HepG2 (cell line): ENCODE measurements at regions not wholly inside any gene's neighbourhood (a gene's known extent, or its start where the extent isn't known, plus 50 kb on each side); places are given as distances from the start of the nearest gene placed in this dataset.

Source experiments
- ATAC-seq: fragments of 200-7000 bp; cut with Tn5 transposase; 3 replicates; pipeline ENCODE4 v1.9.1; 2020; ENCODE audit warnings: mild to moderate bottlenecking, moderate library complexity
- BruUV-seq: library from RNA; stranded (reverse); fragments of 400-500 nt; replicated peaks from 2 replicates; lab custom pipeline; 2021; lab: Mats Ljungman, UMichigan
- CTCF ChIA-PET: fragments of 300-600 bp; formaldehyde crosslinking; extraction: SDS; loops from one replicate; lab custom pipeline; 2021; ENCODE audit warnings: low total read pairs, inconsistent platforms, low intra/inter-chr PET ratio; lab: Yijun Ruan, JAX
- POLR2A ChIA-PET: fragments of 350-600 bp; sonication (Branson Sonifier 250); formaldehyde crosslinking; loops from one replicate; lab custom pipeline; 2020; ENCODE audit warnings: antibody characterized with exemption, inconsistent platforms; lab: Yijun Ruan, JAX
- DNase-seq: peaks from one replicate; pipeline ENCODE4 v3.0.0-alpha.2; 2015; ENCODE audit warnings: low spot score
- FAIRE-seq: peaks from 3 replicates; lab custom pipeline; 2011; peaks lifted over from hg19 to GRCh38; lab: Jason Lieb, UNC
- H2AFZ ChIP-seq: one replicate; pipeline ENCODE4 v1.6.1; 2011; ENCODE audit warnings: low read length, inconsistent platforms
- H3K27ac ChIP-seq: fragments of 300-600 bp; 3 replicates; pipeline ENCODE4 v1.8.0; 2011; ENCODE audit warnings: mixed run types, mild to moderate bottlenecking, mixed read lengths, low read length, inconsistent platforms; ENCODE audit not compliant: insufficient read depth; ENCODE audit errors: extremely low read length
- H3K27me3 ChIP-seq, 2 experiments: fragments of 200-600 bp in 1 of 2; 2 replicates in 1 of 2; 3 replicates in 1 of 2; pipeline versions ENCODE4 v1.6.0 to v1.8.0; 2011; ENCODE audit warnings: low read length in 2 of 2, mild to moderate bottlenecking in 2 of 2, moderate library complexity in 2 of 2, inconsistent platforms in 1 of 2; ENCODE audit not compliant: insufficient read depth in 2 of 2, control insufficient read depth in 1 of 2
- H3K36me3 ChIP-seq, 2 experiments: fragments of 200-600 bp in 1 of 2; replicated peaks in 1 of 2; 2 replicates in 1 of 2; 3 replicates in 1 of 2; pipeline versions ENCODE4 v1.5.1 to v1.8.0; 2011; ENCODE audit warnings: low read length in 2 of 2, inconsistent platforms in 1 of 2; ENCODE audit not compliant: insufficient read depth in 2 of 2, control insufficient read depth in 1 of 2
- H3K4me1 ChIP-seq: 2 replicates; pipeline ENCODE4 v1.5.1; 2012; ENCODE audit warnings: low read length, inconsistent platforms; ENCODE audit not compliant: insufficient read depth
- H3K4me2 ChIP-seq: 2 replicates; pipeline ENCODE4 v1.6.0; 2011; ENCODE audit warnings: low read depth, low read length, inconsistent platforms
- H3K4me3 ChIP-seq, 3 experiments: fragments of 200-600 bp in 1 of 3; sonication (generic), shearing (Covaris generic) in 1 of 3; replicated peaks in 1 of 3; 2 replicates each; pipeline ENCODE4 v1.5.1; 2011 to 2016; ENCODE audit warnings: low read length in 3 of 3, inconsistent platforms in 2 of 3, low read depth in 2 of 3, mild to moderate bottlenecking in 2 of 3, control low read depth in 1 of 3, mixed read lengths in 1 of 3; ENCODE audit not compliant: insufficient read depth in 1 of 3
- H3K79me2 ChIP-seq: one replicate; pipeline ENCODE4 v1.6.1; 2011; ENCODE audit warnings: low read length, inconsistent platforms; ENCODE audit not compliant: insufficient read depth
- H3K9ac ChIP-seq: 2 replicates; pipeline ENCODE4 v1.6.0; 2011; ENCODE audit warnings: mild to moderate bottlenecking, low read depth, low read length, inconsistent platforms; ENCODE audit not compliant: insufficient read depth
- H3K9me3 ChIP-seq: 2 replicates; pipeline ENCODE4 v1.5.1; 2012; ENCODE audit warnings: mild to moderate bottlenecking, low read length
- H4K20me1 ChIP-seq: 2 replicates; pipeline ENCODE4 v1.6.0; 2011; ENCODE audit warnings: inconsistent platforms, mild to moderate bottlenecking, low read length, moderate library complexity; ENCODE audit not compliant: insufficient read depth
- MBNL3 ChIP-seq: fragments of 250-450 bp; sonication (Bioruptor Pico); conservative IDR thresholded peaks from 2 replicates; pipeline ENCODE4 v1.8.0; 2022; ENCODE audit warnings: mild to moderate bottlenecking, inconsistent platforms
- NFKB2 ChIP-seq: sonication (generic); formaldehyde crosslinking; IDR thresholded peaks from 2 replicates; pipeline ENCODE4 v1.4.0; 2020; ENCODE audit warnings: missing genetic modification reagents, borderline replicate concordance
- REXO4 ChIP-seq: sonication (generic); formaldehyde crosslinking; IDR thresholded peaks from 2 replicates; pipeline ENCODE4 v1.8.0; 2022; ENCODE audit warnings: missing genetic modification reagents, mild to moderate bottlenecking, borderline replicate concordance
- ZFP36L1 ChIP-seq: sonication (generic); formaldehyde crosslinking; IDR thresholded peaks from 2 replicates; pipeline ENCODE4 v1.8.0; 2022; ENCODE audit warnings: mild to moderate bottlenecking, missing genetic modification reagents, moderate library complexity
- ZNF225 ChIP-seq: sonication (generic); formaldehyde crosslinking; IDR thresholded peaks from 2 replicates; pipeline ENCODE4 v1.4.0; 2020; ENCODE audit warnings: mild to moderate bottlenecking, missing genetic modification reagents
- ZNF512B ChIP-seq: sonication (generic); formaldehyde crosslinking; IDR thresholded peaks from 2 replicates; pipeline ENCODE4 v1.5.1; 2020; ENCODE audit warnings: missing genetic modification reagents, mild to moderate bottlenecking, borderline replicate concordance
- ZNF616 ChIP-seq: sonication (generic); formaldehyde crosslinking; IDR thresholded peaks from 2 replicates; pipeline ENCODE4 v1.5.0; 2020; ENCODE audit warnings: low read depth, mild to moderate bottlenecking, missing genetic modification reagents
- ZNF644 ChIP-seq: IDR thresholded peaks from 2 replicates; pipeline ENCODE4 v1.6.1; 2016; ENCODE audit warnings: low read depth
- ZNF713 ChIP-seq: sonication (generic); formaldehyde crosslinking; IDR thresholded peaks from 2 replicates; pipeline ENCODE4 v1.4.0; 2020; ENCODE audit warnings: mild to moderate bottlenecking, missing genetic modification reagents
- ZNF891 ChIP-seq: sonication (generic); formaldehyde crosslinking; IDR thresholded peaks from 2 replicates; pipeline ENCODE4 v1.5.0; 2020; ENCODE audit warnings: mild to moderate bottlenecking, missing genetic modification reagents
- WGBS: methylation state at CpG from one replicate; pipeline ENCODE4 v1.1.6; 2017; ENCODE audit warnings: low lambda C conversion rate; 5-methylcytosine and 5-hydroxymethylcytosine counted together
- in situ Hi-C: cut with HindIII; loops from 2 replicates; pipeline ENCODE4 v1.10.0; 2017; ENCODE audit warnings: low pct_unique_long_range_greater_than_20kb; ENCODE audit not compliant: extremely low pct_ligation_motif_present
- intact Hi-C: fragments of 100-400 bp; cut with micrococcal nuclease; formaldehyde crosslinking; loops from one replicate; pipeline ENCODE4 v1.10.0; 2022; ENCODE audit not compliant: unreplicated experiment
- TF ChIP-seq, protein P1 (sequence below): sonication (generic); formaldehyde crosslinking; conservative IDR thresholded peaks from 2 replicates; pipeline ENCODE4 v1.8.0; 2022; ENCODE audit warnings: mild to moderate bottlenecking, moderate library complexity, missing genetic modification reagents
- TF ChIP-seq, protein P2 (sequence below): sonication (generic); formaldehyde crosslinking; IDR thresholded peaks from 2 replicates; pipeline ENCODE4 v1.5.0; 2020; ENCODE audit warnings: missing genetic modification reagents

- no peak for TF ChIP-seq ZNF512B (CRISPR knock-in tag)
- no peak for TF ChIP-seq REXO4 (CRISPR knock-in tag)
- TF ChIP-seq, protein P1, sequence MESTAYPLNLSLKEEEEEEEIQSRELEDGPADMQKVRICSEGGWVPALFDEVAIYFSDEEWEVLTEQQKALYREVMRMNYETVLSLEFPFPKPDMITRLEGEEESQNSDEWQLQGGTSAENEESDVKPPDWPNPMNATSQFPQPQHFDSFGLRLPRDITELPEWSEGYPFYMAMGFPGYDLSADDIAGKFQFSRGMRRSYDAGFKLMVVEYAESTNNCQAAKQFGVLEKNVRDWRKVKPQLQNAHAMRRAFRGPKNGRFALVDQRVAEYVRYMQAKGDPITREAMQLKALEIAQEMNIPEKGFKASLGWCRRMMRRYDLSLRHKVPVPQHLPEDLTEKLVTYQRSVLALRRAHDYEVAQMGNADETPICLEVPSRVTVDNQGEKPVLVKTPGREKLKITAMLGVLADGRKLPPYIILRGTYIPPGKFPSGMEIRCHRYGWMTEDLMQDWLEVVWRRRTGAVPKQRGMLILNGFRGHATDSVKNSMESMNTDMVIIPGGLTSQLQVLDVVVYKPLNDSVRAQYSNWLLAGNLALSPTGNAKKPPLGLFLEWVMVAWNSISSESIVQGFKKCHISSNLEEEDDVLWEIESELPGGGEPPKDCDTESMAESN (CRISPR knock-in tag): no peak
These were observed 1041.6 kb upstream of the PRKX start (continued) for GRCh38 chrX:4754878-4755604.

GRCh38 chrX:4741024-4741423 is 1027.6 kb upstream of the PRKX start:
- no peak for FAIRE-seq
- no TSS peak for BruUV-seq
- in situ Hi-C loops: no loop called here

More at GRCh38 chrX:4741024-4741423, 1027.6 kb upstream of the PRKX start:
- Histone ChIP-seq H3K4me3 (no peak overlapping the region), H3K9ac (no peak overlapping the region), H3K4me2 (0 out of 2 replicates have a peak overlapping the region, but pooled peaks have one; percentile 3), H3K27ac (no peak overlapping the region), H3K79me2 (no peaks in the 10 kb centered on the region), H3K9me3 (peaks cover 9% of the 10 kb centered on the region; the same call in 1 of the 2 replicates), H2AFZ (no peak overlapping the region), H4K20me1 (no peaks in the 10 kb centered on the region), H3K4me1 (no peaks in the 10 kb centered on the region), H3K36me3 (no peaks in the 10 kb centered on the region), H3K27me3 (no peaks in the 10 kb centered on the region)
- intact Hi-C loops: no loop called here
- ATAC-seq: no peak; the same call in 2 of the 3 replicates
- peak; percentile 0 for DNase-seq
- ChIA-PET POLR2A (no interaction called here), CTCF (no interaction called here)
- 25% methylated on average over 4 of the region's 5 CpGs for WGBS
- TF ChIP-seq NFKB2 (CRISPR knock-in tag) (no peak), MBNL3 (CRISPR knock-in tag) (no peak), ZFP36L1 (CRISPR knock-in tag) (no peak), ZNF616 (CRISPR knock-in tag) (no peak), ZNF644 (no peak), ZNF225 (CRISPR knock-in tag) (no peak), ZNF713 (no peak), ZNF891 (CRISPR knock-in tag) (no peak)
- TF ChIP-seq, protein P2, sequence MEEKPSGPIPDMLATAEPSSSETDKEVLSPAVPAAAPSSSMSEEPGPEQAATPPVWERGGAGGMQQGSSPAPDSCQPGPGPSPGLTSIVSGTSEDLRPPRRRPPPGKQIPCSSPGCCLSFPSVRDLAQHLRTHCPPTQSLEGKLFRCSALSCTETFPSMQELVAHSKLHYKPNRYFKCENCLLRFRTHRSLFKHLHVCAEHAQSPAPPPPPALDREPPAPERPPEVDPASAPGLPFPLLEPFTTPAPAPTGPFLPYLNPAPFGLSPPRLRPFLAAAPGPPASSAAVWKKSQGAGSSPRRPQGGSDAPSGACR (CRISPR knock-in tag): no peak
